ENCODE measurements at regions not wholly inside any gene's neighbourhood (a gene's known extent, or its start where the extent isn't known, plus 50 kb on each side); places are given as distances from the start of the nearest gene placed in this dataset.
"Not testable (repeated sequence)": the region's sequence is repeated elsewhere in the genome, so short reads cannot be mapped to it uniquely, and the experiment has no call there.

DNA sequence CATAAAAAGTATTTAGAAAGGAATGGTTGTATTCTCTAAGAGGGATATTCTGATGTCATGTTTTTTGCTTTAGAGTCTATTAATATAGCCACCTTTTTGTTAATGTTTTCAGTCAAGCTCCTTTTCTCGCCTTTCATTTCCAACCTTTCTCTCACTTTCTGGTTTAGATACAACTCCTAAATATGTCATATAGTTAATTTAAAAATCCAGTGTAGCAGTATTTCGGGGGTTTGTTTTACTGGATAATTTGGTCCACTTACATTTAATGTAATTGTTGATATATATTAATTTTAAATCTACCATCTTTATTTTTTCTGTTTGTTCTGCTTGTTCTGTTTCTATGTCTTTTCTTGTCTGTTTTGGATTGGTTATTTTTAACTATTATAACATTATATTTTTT, 121.1 kb downstream of the FAM72C start:
- not testable (repeated sequence) for H3K4me1 ChIP-seq (ENCODE audit: control insufficient read depth, low read depth, low read length); H3K36me3 ChIP-seq (ENCODE audit: control insufficient read depth, insufficient read depth, low read length); H4K5ac ChIP-seq (ENCODE audit: low read length); H3K27ac ChIP-seq (ENCODE audit: low read depth, low read length); H3K4me3 ChIP-seq (ENCODE audit: low read length); H3K79me1 ChIP-seq (ENCODE audit: low read length); H4K8ac ChIP-seq (ENCODE audit: low read depth, low read length); H3K27me3 ChIP-seq (ENCODE audit: insufficient read depth, low read length, poor library complexity); H2BK5ac ChIP-seq (ENCODE audit: low read length); DNase-seq; H3K4ac ChIP-seq (ENCODE audit: low read depth, low read length); H3K4me2 ChIP-seq (ENCODE audit: low read length); H2BK120ac ChIP-seq (ENCODE audit: low read depth, low read length); H3K9ac ChIP-seq (ENCODE audit: low read length); H3K56ac ChIP-seq (ENCODE audit: low read length); H2AK5ac ChIP-seq (ENCODE audit: low read length); H3K79me2 ChIP-seq (ENCODE audit: control insufficient read depth, insufficient read depth, low read length); H2BK15ac ChIP-seq (replicated peaks; ENCODE audit: low read depth); H3K18ac ChIP-seq (ENCODE audit: low read length); H3K23ac ChIP-seq (ENCODE audit: low read length)
- WGBS (ENCODE audit: extremely low coverage, insufficient coverage, low lambda C conversion rate) = no CpG with 5 or more reads among the region's 2 CpGs

DNA sequence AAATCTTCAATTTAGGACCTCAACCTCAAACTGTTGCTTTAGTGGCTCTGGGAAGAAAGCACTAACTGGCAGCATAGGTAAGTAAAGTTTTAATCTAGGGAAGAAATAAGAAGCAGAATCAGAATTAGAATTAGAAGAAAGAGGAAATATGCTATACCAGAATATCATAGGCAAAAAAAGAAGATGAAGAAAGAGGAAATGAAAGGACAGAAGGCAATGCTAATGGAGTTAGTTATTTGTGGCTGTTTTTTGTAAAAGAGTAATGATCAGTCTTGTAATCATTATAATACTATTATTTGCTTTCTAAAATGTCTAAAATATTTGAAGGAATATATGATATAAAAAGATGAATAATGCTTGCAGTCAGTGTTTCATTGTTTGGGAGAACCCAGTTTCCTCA, 122.9 kb downstream of the FAM72C start:
- H3K4me2 ChIP-seq (ENCODE audit: low read length); H3K9ac ChIP-seq (ENCODE audit: low read length); H3K4me3 ChIP-seq (ENCODE audit: low read length); DNase-seq; H4K5ac ChIP-seq (ENCODE audit: low read length); H3K18ac ChIP-seq (ENCODE audit: low read length); H3K4ac ChIP-seq (ENCODE audit: low read depth, low read length); H3K23ac ChIP-seq (ENCODE audit: low read length); H4K8ac ChIP-seq (ENCODE audit: low read depth, low read length); H2BK120ac ChIP-seq (ENCODE audit: low read depth, low read length); H3K79me2 ChIP-seq (ENCODE audit: control insufficient read depth, insufficient read depth, low read length); H3K79me1 ChIP-seq (ENCODE audit: low read length); H3K27ac ChIP-seq (ENCODE audit: low read depth, low read length); H3K4me1 ChIP-seq (ENCODE audit: control insufficient read depth, low read depth, low read length); H2BK5ac ChIP-seq (ENCODE audit: low read length); H2BK15ac ChIP-seq (replicated peaks; ENCODE audit: low read depth); H2AK5ac ChIP-seq (ENCODE audit: low read length); H3K56ac ChIP-seq (ENCODE audit: low read length); H3K36me3 ChIP-seq (ENCODE audit: control insufficient read depth, insufficient read depth, low read length); H3K27me3 ChIP-seq (ENCODE audit: insufficient read depth, low read length, poor library complexity): not testable (repeated sequence)

DNA sequence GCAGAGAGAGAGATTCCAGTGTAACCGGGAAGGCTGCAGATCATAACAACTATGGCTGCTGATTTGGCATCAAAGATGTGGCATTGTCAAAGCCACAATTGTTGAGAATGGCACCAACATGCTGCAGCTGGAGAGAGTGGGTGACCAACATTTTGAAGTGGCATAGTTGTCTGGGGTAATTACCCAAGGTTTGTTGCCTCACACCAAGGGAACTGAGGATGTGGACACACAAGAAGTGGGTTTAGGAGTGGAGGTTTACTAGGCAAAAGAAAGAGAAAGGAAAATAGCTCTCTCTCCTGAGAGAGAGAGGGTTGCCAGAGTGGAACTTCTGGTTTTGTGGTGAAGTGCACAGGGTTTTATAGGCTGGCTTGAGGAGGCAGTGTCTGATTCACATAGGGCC, 126.6 kb downstream of the FAM72C start:
- not testable (repeated sequence) for H3K4me3 ChIP-seq (ENCODE audit: low read length); H3K79me1 ChIP-seq (ENCODE audit: low read length); H3K9ac ChIP-seq (ENCODE audit: low read length); H4K5ac ChIP-seq (ENCODE audit: low read length); H3K4ac ChIP-seq (ENCODE audit: low read depth, low read length); H2BK15ac ChIP-seq (replicated peaks; ENCODE audit: low read depth); H3K23ac ChIP-seq (ENCODE audit: low read length); H2BK120ac ChIP-seq (ENCODE audit: low read depth, low read length); H3K79me2 ChIP-seq (ENCODE audit: control insufficient read depth, insufficient read depth, low read length); H2AK5ac ChIP-seq (ENCODE audit: low read length); H4K8ac ChIP-seq (ENCODE audit: low read depth, low read length); DNase-seq; H3K27ac ChIP-seq (ENCODE audit: low read depth, low read length); H3K4me2 ChIP-seq (ENCODE audit: low read length); H3K36me3 ChIP-seq (ENCODE audit: control insufficient read depth, insufficient read depth, low read length); H3K27me3 ChIP-seq (ENCODE audit: insufficient read depth, low read length, poor library complexity); H3K56ac ChIP-seq (ENCODE audit: low read length); H3K18ac ChIP-seq (ENCODE audit: low read length); H3K4me1 ChIP-seq (ENCODE audit: control insufficient read depth, low read depth, low read length); H2BK5ac ChIP-seq (ENCODE audit: low read length)
- no CpG with 5 or more reads among the region's 1 CpG for WGBS (ENCODE audit: extremely low coverage, insufficient coverage, low lambda C conversion rate)

DNA sequence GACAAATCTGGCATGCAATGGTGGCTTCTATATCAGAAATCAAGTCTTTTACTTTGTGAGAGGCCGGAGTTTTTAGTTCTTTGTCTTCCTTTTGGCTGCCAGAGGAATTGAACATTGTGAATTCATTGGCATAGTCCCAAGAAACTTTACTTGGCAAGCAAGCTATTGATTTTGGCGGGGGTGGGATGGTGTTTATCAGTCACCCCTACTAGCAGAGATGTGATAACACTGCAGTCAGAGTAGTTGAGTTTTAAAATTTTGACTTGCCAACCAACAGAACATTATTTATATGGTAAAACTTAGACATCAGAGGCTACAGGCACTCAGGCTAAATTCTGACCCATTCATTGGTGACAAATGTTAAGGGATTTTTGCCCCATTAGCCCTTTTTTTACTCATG, 129.7 kb downstream of the FAM72C start:
- H2BK15ac ChIP-seq (replicated peaks; ENCODE audit: low read depth) = not testable (repeated sequence)

DNA sequence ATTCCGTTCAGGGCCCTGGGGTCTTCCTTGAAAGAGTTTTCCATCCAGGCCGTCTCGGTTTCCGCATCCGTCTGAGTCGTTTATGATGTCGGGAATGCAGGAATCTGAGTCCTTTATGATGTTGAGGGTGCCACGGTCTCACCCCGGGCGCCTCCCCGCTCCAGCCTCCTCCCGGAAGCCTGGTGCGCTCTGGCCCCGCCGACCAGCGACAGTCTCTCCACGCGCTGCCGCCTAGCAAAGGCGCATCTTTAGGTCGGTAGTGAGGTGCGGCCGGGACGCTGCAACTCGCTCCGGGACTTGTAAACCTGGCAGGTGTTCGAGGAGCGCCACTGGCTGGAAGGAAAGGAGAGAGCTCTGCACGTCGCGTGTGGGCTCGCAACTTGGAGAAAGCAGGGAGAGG, 132.6 kb downstream of the FAM72C start:
- H4K5ac ChIP-seq (ENCODE audit: low read length); H3K18ac ChIP-seq (ENCODE audit: low read length); H3K23ac ChIP-seq (ENCODE audit: low read length); H3K27me3 ChIP-seq (ENCODE audit: insufficient read depth, low read length, poor library complexity); H3K79me2 ChIP-seq (ENCODE audit: control insufficient read depth, insufficient read depth, low read length); DNase-seq; H3K4me2 ChIP-seq (ENCODE audit: low read length); H4K8ac ChIP-seq (ENCODE audit: low read depth, low read length); H2BK15ac ChIP-seq (replicated peaks; ENCODE audit: low read depth); H2BK5ac ChIP-seq (ENCODE audit: low read length); H3K27ac ChIP-seq (ENCODE audit: low read depth, low read length); H3K56ac ChIP-seq (ENCODE audit: low read length); H3K36me3 ChIP-seq (ENCODE audit: control insufficient read depth, insufficient read depth, low read length); H3K4me1 ChIP-seq (ENCODE audit: control insufficient read depth, low read depth, low read length); H3K79me1 ChIP-seq (ENCODE audit: low read length); H2AK5ac ChIP-seq (ENCODE audit: low read length); H2BK120ac ChIP-seq (ENCODE audit: low read depth, low read length); H3K9ac ChIP-seq (ENCODE audit: low read length); H3K4me3 ChIP-seq (ENCODE audit: low read length); H3K4ac ChIP-seq (ENCODE audit: low read depth, low read length): not testable (repeated sequence)
- no CpG with 5 or more reads among the region's 32 CpGs for WGBS (ENCODE audit: extremely low coverage, insufficient coverage, low lambda C conversion rate)

More for the DNA sequence above, 129.7 kb downstream of the FAM72C start:
- not testable (repeated sequence) for H3K27me3 ChIP-seq (ENCODE audit: insufficient read depth, low read length, poor library complexity); H3K23ac ChIP-seq (ENCODE audit: low read length); H3K56ac ChIP-seq (ENCODE audit: low read length); H2BK5ac ChIP-seq (ENCODE audit: low read length); H3K79me1 ChIP-seq (ENCODE audit: low read length); H3K4me2 ChIP-seq (ENCODE audit: low read length); H4K5ac ChIP-seq (ENCODE audit: low read length); H2BK120ac ChIP-seq (ENCODE audit: low read depth, low read length); H4K8ac ChIP-seq (ENCODE audit: low read depth, low read length); H3K79me2 ChIP-seq (ENCODE audit: control insufficient read depth, insufficient read depth, low read length); H3K27ac ChIP-seq (ENCODE audit: low read depth, low read length); DNase-seq; H3K4me3 ChIP-seq (ENCODE audit: low read length); H3K36me3 ChIP-seq (ENCODE audit: control insufficient read depth, insufficient read depth, low read length); H2AK5ac ChIP-seq (ENCODE audit: low read length); H3K18ac ChIP-seq (ENCODE audit: low read length); H3K4ac ChIP-seq (ENCODE audit: low read depth, low read length); H3K4me1 ChIP-seq (ENCODE audit: control insufficient read depth, low read depth, low read length); H3K9ac ChIP-seq (ENCODE audit: low read length)
- WGBS (ENCODE audit: extremely low coverage, insufficient coverage, low lambda C conversion rate) = no CpG with 5 or more reads among the region's 2 CpGs

DNA sequence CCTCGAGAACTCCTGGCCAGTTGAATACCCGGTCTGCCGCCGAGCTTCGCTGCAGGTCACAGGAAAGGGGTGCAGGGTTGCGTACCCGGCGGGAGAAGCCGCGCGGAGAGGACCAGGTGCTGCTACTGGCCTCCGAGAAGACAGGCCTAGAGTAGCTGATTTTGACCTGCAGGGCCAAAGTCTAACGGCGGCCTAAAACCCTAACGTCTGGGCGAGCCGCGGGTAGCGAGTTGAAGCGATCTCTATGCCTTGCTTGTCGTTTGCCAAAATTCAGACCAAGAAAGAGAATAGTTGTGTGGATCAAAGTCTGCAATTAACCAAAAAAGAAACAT, 133.2 kb downstream of the FAM72C start:
- H3K18ac ChIP-seq (ENCODE audit: low read length); H3K4me3 ChIP-seq (ENCODE audit: low read length); H3K27me3 ChIP-seq (ENCODE audit: insufficient read depth, low read length, poor library complexity); H4K8ac ChIP-seq (ENCODE audit: low read depth, low read length); DNase-seq; H3K9ac ChIP-seq (ENCODE audit: low read length); H2BK120ac ChIP-seq (ENCODE audit: low read depth, low read length); H3K56ac ChIP-seq (ENCODE audit: low read length); H3K4me2 ChIP-seq (ENCODE audit: low read length); H3K4me1 ChIP-seq (ENCODE audit: control insufficient read depth, low read depth, low read length); H4K5ac ChIP-seq (ENCODE audit: low read length); H3K23ac ChIP-seq (ENCODE audit: low read length); H3K79me1 ChIP-seq (ENCODE audit: low read length); H3K27ac ChIP-seq (ENCODE audit: low read depth, low read length); H3K36me3 ChIP-seq (ENCODE audit: control insufficient read depth, insufficient read depth, low read length); H3K4ac ChIP-seq (ENCODE audit: low read depth, low read length); H3K79me2 ChIP-seq (ENCODE audit: control insufficient read depth, insufficient read depth, low read length); H2AK5ac ChIP-seq (ENCODE audit: low read length); H2BK5ac ChIP-seq (ENCODE audit: low read length); H2BK15ac ChIP-seq (replicated peaks; ENCODE audit: low read depth): not testable (repeated sequence)
- no CpG with 5 or more reads among the region's 21 CpGs for WGBS (ENCODE audit: extremely low coverage, insufficient coverage, low lambda C conversion rate)

All from mesendoderm (in vitro differentiated cells).